NB4 (cell line): ENCODE measurements at regions not wholly inside any gene's neighbourhood (a gene's known extent, or its start where the extent isn't known, plus 50 kb on each side); places are given as distances from the start of the nearest gene placed in this dataset.

Source experiments
- TF ChIP-seq, protein P1 (sequence below): IDR thresholded peaks from one replicate; pipeline ENCODE4 v1.5.1; 2012; ENCODE audit warnings: low read depth, low read length
- TF ChIP-seq, protein P2 (sequence below): IDR thresholded peaks from 2 replicates; pipeline ENCODE4 v1.6.1; 2011; ENCODE audit warnings: low read depth, low read length

DNA sequence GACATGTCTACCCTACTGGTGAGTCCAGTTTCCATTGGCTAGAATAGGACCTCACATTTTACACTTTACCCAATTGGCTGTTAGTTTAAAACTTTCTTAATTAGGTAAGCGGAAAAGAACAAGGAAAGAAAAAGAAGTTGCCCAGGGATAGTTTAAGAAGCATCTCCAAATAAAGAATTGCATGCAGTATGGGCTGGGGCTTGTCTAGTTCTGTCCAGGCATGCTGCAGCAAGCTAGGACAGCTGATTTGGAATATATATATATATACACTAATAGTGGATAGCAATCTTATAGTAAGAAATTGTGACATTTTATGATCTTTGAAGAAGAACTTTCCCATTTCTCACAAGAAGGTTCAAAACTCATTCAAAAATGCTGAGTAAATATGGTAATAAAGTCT is 90.0 kb upstream of the ERBB4 start:
- TF ChIP-seq, protein P1, sequence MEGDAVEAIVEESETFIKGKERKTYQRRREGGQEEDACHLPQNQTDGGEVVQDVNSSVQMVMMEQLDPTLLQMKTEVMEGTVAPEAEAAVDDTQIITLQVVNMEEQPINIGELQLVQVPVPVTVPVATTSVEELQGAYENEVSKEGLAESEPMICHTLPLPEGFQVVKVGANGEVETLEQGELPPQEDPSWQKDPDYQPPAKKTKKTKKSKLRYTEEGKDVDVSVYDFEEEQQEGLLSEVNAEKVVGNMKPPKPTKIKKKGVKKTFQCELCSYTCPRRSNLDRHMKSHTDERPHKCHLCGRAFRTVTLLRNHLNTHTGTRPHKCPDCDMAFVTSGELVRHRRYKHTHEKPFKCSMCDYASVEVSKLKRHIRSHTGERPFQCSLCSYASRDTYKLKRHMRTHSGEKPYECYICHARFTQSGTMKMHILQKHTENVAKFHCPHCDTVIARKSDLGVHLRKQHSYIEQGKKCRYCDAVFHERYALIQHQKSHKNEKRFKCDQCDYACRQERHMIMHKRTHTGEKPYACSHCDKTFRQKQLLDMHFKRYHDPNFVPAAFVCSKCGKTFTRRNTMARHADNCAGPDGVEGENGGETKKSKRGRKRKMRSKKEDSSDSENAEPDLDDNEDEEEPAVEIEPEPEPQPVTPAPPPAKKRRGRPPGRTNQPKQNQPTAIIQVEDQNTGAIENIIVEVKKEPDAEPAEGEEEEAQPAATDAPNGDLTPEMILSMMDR: no peak
- TF ChIP-seq, protein P2, sequence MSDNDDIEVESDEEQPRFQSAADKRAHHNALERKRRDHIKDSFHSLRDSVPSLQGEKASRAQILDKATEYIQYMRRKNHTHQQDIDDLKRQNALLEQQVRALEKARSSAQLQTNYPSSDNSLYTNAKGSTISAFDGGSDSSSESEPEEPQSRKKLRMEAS: no peak
